ENCODE measurements at regions not wholly inside any gene's neighbourhood (a gene's known extent, or its start where the extent isn't known, plus 50 kb on each side); places are given as distances from the start of the nearest gene placed in this dataset.

DNA sequence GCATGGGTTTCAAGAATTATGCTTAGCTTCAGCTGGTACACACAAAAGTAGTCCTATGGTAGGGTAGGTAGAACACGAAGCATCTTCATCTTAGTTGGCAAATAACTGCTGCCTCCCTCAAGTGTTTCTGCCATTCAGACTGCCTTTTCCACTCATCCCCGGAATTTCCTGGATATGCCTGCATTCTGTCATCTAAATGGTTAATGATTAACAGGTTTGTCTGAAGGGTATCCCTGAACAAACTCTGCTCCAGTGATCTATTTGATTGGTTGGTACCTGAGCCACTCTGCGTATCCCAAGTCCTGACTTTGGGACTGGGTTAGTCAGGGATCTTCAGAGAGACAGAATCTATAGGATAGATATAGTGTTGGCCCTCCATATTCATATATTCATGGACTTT, 272.3 kb upstream of the RAG2 start:
- TF ChIP-seq, protein P1, sequence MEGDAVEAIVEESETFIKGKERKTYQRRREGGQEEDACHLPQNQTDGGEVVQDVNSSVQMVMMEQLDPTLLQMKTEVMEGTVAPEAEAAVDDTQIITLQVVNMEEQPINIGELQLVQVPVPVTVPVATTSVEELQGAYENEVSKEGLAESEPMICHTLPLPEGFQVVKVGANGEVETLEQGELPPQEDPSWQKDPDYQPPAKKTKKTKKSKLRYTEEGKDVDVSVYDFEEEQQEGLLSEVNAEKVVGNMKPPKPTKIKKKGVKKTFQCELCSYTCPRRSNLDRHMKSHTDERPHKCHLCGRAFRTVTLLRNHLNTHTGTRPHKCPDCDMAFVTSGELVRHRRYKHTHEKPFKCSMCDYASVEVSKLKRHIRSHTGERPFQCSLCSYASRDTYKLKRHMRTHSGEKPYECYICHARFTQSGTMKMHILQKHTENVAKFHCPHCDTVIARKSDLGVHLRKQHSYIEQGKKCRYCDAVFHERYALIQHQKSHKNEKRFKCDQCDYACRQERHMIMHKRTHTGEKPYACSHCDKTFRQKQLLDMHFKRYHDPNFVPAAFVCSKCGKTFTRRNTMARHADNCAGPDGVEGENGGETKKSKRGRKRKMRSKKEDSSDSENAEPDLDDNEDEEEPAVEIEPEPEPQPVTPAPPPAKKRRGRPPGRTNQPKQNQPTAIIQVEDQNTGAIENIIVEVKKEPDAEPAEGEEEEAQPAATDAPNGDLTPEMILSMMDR (IDR thresholded peaks at IDR 0.05): no peak
- TF ChIP-seq POLR2AphosphoS5 (IDR thresholded peaks at IDR 0.05) (no peak), POLR2A (IDR thresholded peaks at IDR 0.05) (no peak)
